KMS-11 (cell line): ENCODE measurements at regions not wholly inside any gene's neighbourhood (a gene's known extent, or its start where the extent isn't known, plus 50 kb on each side); places are given as distances from the start of the nearest gene placed in this dataset.

Source experiments
- H2AFZ ChIP-seq: fragments of 200-600 bp; sonication (generic); 2 replicates; pipeline ENCODE4 v1.6.1; 2016; ENCODE audit warnings: antibody characterized with exemption, mixed run types, low read depth
- H3K27ac ChIP-seq: fragments of 200-600 bp; sonication (generic); 2 replicates; pipeline ENCODE4 v1.6.1; 2016; ENCODE audit warnings: mild to moderate bottlenecking, mixed run types
- H3K27me3 ChIP-seq: fragments of 200-600 bp; sonication (generic); 2 replicates; pipeline ENCODE4 v1.6.1; 2017; ENCODE audit warnings: mild to moderate bottlenecking, low read depth, mixed run types, moderate library complexity; ENCODE audit not compliant: insufficient read depth
- H3K36me3 ChIP-seq: fragments of 200-600 bp; sonication (generic); 2 replicates; pipeline ENCODE4 v1.6.1; 2017; ENCODE audit warnings: mild to moderate bottlenecking, mixed run types; ENCODE audit not compliant: insufficient read depth
- H3K4me1 ChIP-seq: fragments of 200-600 bp; sonication (generic); 2 replicates; pipeline ENCODE4 v1.6.1; 2016; ENCODE audit warnings: mild to moderate bottlenecking, low read depth, mixed run types; ENCODE audit not compliant: poor library complexity, severe bottlenecking
- H3K4me2 ChIP-seq: fragments of 200-600 bp; sonication (generic); 2 replicates; pipeline ENCODE4 v1.7.0; 2016; ENCODE audit warnings: mild to moderate bottlenecking, mixed run types
- H3K4me3 ChIP-seq: fragments of 200-600 bp; sonication (generic); IDR thresholded peaks from 2 replicates; pipeline ENCODE4 v1.6.1; 2017; ENCODE audit warnings: low read depth, low read length, mixed read lengths; ENCODE audit not compliant: insufficient read depth
- H3K79me2 ChIP-seq: fragments of 200-600 bp; sonication (generic); 2 replicates; pipeline ENCODE4 v1.6.1; 2016; ENCODE audit warnings: low read depth, mixed run types; ENCODE audit not compliant: insufficient read depth
- H3K9ac ChIP-seq: fragments of 200-600 bp; sonication (generic); 2 replicates; pipeline ENCODE4 v1.6.1; 2016; ENCODE audit warnings: mild to moderate bottlenecking, mixed run types
- H4K20me1 ChIP-seq: fragments of 200-600 bp; sonication (generic); 2 replicates; pipeline ENCODE4 v1.6.1; 2016; ENCODE audit warnings: mild to moderate bottlenecking, mixed run types; ENCODE audit not compliant: insufficient read depth
- TF ChIP-seq, protein P1 (sequence below): fragments of 200-600 bp; sonication (generic); conservative IDR thresholded peaks from 2 replicates; pipeline ENCODE4 v1.6.1; 2017; ENCODE audit warnings: low read depth, mild to moderate bottlenecking, antibody characterized with exemption, low read length, moderate library complexity, mixed read lengths

DNA sequence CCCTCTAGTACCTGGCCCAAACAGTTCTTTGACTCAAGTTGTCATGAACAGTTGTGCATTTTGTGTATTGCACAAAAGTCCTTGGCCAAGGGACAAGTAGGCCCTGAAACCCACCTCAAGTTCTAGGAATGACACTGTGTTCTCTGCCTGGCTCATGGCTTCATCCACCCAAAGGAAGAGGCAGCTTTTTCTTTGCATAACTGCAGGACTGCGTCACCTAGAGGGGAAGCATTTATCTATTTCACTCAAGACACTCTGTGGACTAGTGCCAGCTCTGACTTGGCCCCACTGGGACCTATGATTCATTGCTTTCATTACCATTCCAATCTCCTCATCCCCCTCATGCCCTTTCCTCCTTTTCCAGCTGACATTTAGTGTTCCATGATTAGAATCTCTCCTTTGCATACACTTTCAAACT, 119.3 kb upstream of the SIX2 start:
- H3K27me3 ChIP-seq, result no peaks in the 10 kb centered on the region
- H3K27ac ChIP-seq, result no peak overlapping the region
- no peak overlapping the region for H2AFZ ChIP-seq
- TF ChIP-seq, protein P1, sequence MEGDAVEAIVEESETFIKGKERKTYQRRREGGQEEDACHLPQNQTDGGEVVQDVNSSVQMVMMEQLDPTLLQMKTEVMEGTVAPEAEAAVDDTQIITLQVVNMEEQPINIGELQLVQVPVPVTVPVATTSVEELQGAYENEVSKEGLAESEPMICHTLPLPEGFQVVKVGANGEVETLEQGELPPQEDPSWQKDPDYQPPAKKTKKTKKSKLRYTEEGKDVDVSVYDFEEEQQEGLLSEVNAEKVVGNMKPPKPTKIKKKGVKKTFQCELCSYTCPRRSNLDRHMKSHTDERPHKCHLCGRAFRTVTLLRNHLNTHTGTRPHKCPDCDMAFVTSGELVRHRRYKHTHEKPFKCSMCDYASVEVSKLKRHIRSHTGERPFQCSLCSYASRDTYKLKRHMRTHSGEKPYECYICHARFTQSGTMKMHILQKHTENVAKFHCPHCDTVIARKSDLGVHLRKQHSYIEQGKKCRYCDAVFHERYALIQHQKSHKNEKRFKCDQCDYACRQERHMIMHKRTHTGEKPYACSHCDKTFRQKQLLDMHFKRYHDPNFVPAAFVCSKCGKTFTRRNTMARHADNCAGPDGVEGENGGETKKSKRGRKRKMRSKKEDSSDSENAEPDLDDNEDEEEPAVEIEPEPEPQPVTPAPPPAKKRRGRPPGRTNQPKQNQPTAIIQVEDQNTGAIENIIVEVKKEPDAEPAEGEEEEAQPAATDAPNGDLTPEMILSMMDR, result no peak
- H3K4me2 ChIP-seq, result no peak overlapping the region
- H3K4me3 ChIP-seq, result no peak overlapping the region
- H4K20me1 ChIP-seq, result no peaks in the 10 kb centered on the region
- H3K79me2 ChIP-seq, result no peaks in the 10 kb centered on the region
- H3K36me3 ChIP-seq, result no peaks in the 10 kb centered on the region
- no peak overlapping the region for H3K9ac ChIP-seq
- H3K4me1 ChIP-seq, result no peaks in the 10 kb centered on the region

GRCh38 chr2:45127891-45128290, 118.6 kb upstream of the SIX2 start:
- Histone ChIP-seq H3K79me2 (no peaks in the 10 kb centered on the region), H3K4me3 (no peak overlapping the region), H4K20me1 (no peaks in the 10 kb centered on the region), H3K27me3 (no peaks in the 10 kb centered on the region), H3K27ac (no peak overlapping the region), H3K9ac (no peak overlapping the region), H3K4me1 (no peaks in the 10 kb centered on the region), H3K4me2 (no peak overlapping the region), H3K36me3 (no peaks in the 10 kb centered on the region), H2AFZ (no peak overlapping the region)
- TF ChIP-seq, protein P1, result no peak

- Histone ChIP-seq H2AFZ (no peak overlapping the region), H3K4me3 (no peak overlapping the region), H3K27ac (no peak overlapping the region), H3K27me3 (no peaks in the 10 kb centered on the region), H3K79me2 (no peaks in the 10 kb centered on the region), H3K9ac (no peak overlapping the region), H3K4me1 (no peaks in the 10 kb centered on the region), H3K36me3 (no peaks in the 10 kb centered on the region), H3K4me2 (no peak overlapping the region), H4K20me1 (no peaks in the 10 kb centered on the region)
- TF ChIP-seq, protein P1, result no peak
Observed at GRCh38 chr2:45127321-45127720, 118.1 kb upstream of the SIX2 start.

- no peak overlapping the region for H2AFZ ChIP-seq
- no peak overlapping the region for H3K4me3 ChIP-seq
- no peaks in the 10 kb centered on the region for H3K27me3 ChIP-seq
- no peak overlapping the region for H3K27ac ChIP-seq
- H3K79me2 ChIP-seq, result no peaks in the 10 kb centered on the region
- H3K9ac ChIP-seq, result no peak overlapping the region
- no peaks in the 10 kb centered on the region for H3K4me1 ChIP-seq
- H3K36me3 ChIP-seq, result no peaks in the 10 kb centered on the region
- TF ChIP-seq, protein P1, result no peak
- H3K4me2 ChIP-seq, result no peak overlapping the region
- no peaks in the 10 kb centered on the region for H4K20me1 ChIP-seq
Observed at GRCh38 chr2:45125232-45125631, 116.0 kb upstream of the SIX2 start.
